Heart right ventricle (tissue), 16 donors: ENCODE measurements at regions not wholly inside any gene's neighbourhood (a gene's known extent, or its start where the extent isn't known, plus 50 kb on each side); places are given as distances from the start of the nearest gene placed in this dataset.

Experiments used
- ATAC-seq, 8 donors: fragments of 200-7000 bp; cut with Tn5 transposase; one replicate each; pipeline ENCODE4 v1.9.1; 2020; ENCODE audit warnings: mild to moderate bottlenecking in 8 of 8, moderate library complexity in 8 of 8, moderate number of reproducible peaks in 1 of 8
- DNase-seq, 2 donors: peaks; one replicate each; pipeline ENCODE4 v3.0.0-alpha.2; 2020
- H3K27ac ChIP-seq, 10 donors: fragments of 200-600 bp; sonication (generic) in 2 of 10; one replicate each; pipeline versions ENCODE4 v1.5.0 to v1.8.0; 2020 to 2022; ENCODE audit warnings: mild to moderate bottlenecking in 3 of 10
- H3K27me3 ChIP-seq, 7 donors: fragments of 200-600 bp; one replicate each; pipeline ENCODE4 v1.8.0; 2021 to 2022; ENCODE audit warnings: mild to moderate bottlenecking in 2 of 7
- H3K36me3 ChIP-seq, 9 donors: fragments of 200-600 bp; sonication (generic) in 1 of 9; one replicate each; pipeline versions ENCODE4 v1.5.0 to v1.8.0; 2020 to 2022; ENCODE audit warnings: mild to moderate bottlenecking in 2 of 9
- H3K4me1 ChIP-seq, 9 donors: fragments of 200-600 bp; sonication (generic) in 1 of 9; one replicate each; pipeline versions ENCODE4 v1.5.0 to v1.8.0; 2020 to 2022; ENCODE audit warnings: mild to moderate bottlenecking in 4 of 9
- H3K4me3 ChIP-seq, 10 donors: fragments of 200-600 bp; sonication (generic) in 2 of 10; one replicate each; pipeline versions ENCODE4 v1.5.0 to v1.8.0; 2020 to 2022; ENCODE audit warnings: mild to moderate bottlenecking in 7 of 10, moderate library complexity in 2 of 10
- H3K9me3 ChIP-seq, 11 donors: fragments of 200-600 bp in 10 of 11; sonication (generic) in 2 of 11; one replicate each; pipeline versions ENCODE4 v1.5.0 to v1.8.0; 2013 to 2022; ENCODE audit warnings: mild to moderate bottlenecking in 2 of 11, control low read depth in 1 of 11, moderate library complexity in 1 of 11
- WGBS, 2 donors: extraction: QIAGEN DNeasy Blood & Tissue Kit; methylation state at CpG; one replicate each; pipeline ENCODE4 v1.1.7; 2013; ENCODE audit warnings: inconsistent platforms in 1 of 2; 5-methylcytosine and 5-hydroxymethylcytosine counted together
- intact Hi-C, 10 donors: fragments of 100-400 bp; cut with DNase I; formaldehyde crosslinking; loops; one replicate each; pipeline versions ENCODE4 v1.11.1 to v1.14.2; 2022
- TF ChIP-seq, protein P1 (sequence below), 9 donors: fragments of 200-600 bp; sonication (generic) in 2 of 9; IDR thresholded peaks; one replicate each; pipeline versions ENCODE4 v1.5.0 to v1.8.0; 2021 to 2022; ENCODE audit warnings: antibody characterized with exemption in 9 of 9, mild to moderate bottlenecking in 5 of 9, moderate library complexity in 1 of 9
- donor health status: Arrhythmogenic right ventricular cardiomyopathy.
- donor health status: ischemic (EF 13 %, LVEDD 7.1; RV severe dilation, severe dysfunction).
- donor health status: healthy with polysubstance abuse.
- donor health status: DM: no; HTN: yes; CAD: no.
- donor health status: DM: no; HTN: no; CAD: no.
- donor health status: ischemic (EF 25% LVEDD 6.9; RV normal size, moderate dysfunction).
- donor health status: ischemic (EF 25% LVEDD 5.7; RV mildly dilated, moderate dysfunction).
- donor health status: healthy.
- donor health status: DM: yes; HTN: yes; CAD: no.
- donor health status: Ischemic cardiomyopathy.
- donor health status: ischemic (EF 35%, LVEDD 5.7; RV mildly dilated, moderate dysfunction).
- donor health status: nonischemic (EF 11% LVEDD 7.7; RV severe dilation, severe dysfunction).
- donor health status: DM: yes; HTN: yes; CAD: no.
- donor health status: PGD.
- donor health status: ischemic (EF 29% LVEDD 5.4; RV normal size, mild dysfunction).
- donor health status: nonischemic (EF 23%, LVEDD 6.1; RV moderate dilation, normal function).

DNA sequence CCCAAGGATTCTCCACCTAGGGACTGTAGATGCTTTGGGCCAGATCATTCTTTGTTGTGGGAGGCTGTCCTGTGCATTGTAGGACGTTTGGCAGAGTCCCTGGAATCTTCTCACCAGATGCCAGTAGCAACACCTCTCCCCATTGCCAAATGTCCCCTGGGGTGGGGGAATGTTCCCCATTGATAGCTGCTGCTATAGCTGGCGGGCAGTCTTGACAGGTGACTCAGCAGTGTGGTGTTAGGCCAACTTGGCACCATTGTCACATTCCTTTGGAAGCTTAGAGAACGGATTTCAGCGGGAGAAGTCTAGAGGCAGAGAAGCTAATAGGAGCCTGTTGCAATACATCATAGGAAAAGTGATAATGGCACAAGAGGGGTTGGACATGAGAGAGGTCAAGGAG, 495.7 kb upstream of the SMIM21 start:
- no peak overlapping the region for H3K4me3 ChIP-seq
- TF ChIP-seq, protein P1, sequence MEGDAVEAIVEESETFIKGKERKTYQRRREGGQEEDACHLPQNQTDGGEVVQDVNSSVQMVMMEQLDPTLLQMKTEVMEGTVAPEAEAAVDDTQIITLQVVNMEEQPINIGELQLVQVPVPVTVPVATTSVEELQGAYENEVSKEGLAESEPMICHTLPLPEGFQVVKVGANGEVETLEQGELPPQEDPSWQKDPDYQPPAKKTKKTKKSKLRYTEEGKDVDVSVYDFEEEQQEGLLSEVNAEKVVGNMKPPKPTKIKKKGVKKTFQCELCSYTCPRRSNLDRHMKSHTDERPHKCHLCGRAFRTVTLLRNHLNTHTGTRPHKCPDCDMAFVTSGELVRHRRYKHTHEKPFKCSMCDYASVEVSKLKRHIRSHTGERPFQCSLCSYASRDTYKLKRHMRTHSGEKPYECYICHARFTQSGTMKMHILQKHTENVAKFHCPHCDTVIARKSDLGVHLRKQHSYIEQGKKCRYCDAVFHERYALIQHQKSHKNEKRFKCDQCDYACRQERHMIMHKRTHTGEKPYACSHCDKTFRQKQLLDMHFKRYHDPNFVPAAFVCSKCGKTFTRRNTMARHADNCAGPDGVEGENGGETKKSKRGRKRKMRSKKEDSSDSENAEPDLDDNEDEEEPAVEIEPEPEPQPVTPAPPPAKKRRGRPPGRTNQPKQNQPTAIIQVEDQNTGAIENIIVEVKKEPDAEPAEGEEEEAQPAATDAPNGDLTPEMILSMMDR (IDR thresholded peaks at IDR 0.05), result no peak
- H3K4me1 ChIP-seq, result peaks cover 0 to 10% (median 4%) of the 10 kb centered on the region in 9 donors
- peak; percentile 95 to 100 (median 99) for ATAC-seq
- no peaks in the 10 kb centered on the region for H3K36me3 ChIP-seq
- peak overlapping the region in 2 of 10 donors; percentile 10 to 57 for H3K27ac ChIP-seq
- intact Hi-C loops, result no loop called here
- 12 to 17% methylated on average over 4 of the region's 4 CpGs for WGBS, 2 donors
- no peaks in the 10 kb centered on the region for H3K27me3 ChIP-seq
- peak; percentile 61 to 83 for DNase-seq
- no peaks in the 10 kb centered on the region for H3K9me3 ChIP-seq

DNA sequence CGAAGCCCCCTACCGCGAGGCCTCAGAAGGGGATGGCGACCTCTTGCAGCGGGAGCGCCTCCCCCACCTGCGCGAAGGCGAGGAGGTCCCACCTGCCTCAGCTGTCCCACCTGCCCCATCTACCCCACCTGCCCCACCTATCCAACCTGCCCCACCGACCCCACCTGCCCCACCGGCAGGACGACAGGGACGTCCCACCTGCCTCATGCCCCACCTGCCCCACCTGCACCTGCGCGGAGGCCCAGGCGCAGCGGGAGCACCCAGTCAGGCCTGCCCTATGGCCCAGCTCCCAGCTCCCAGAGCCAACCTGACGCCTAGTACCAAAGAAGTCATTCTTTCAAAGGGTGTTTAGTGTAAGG, 489.1 kb upstream of the SMIM21 start:
- Histone ChIP-seq H3K9me3 (no peaks in the 10 kb centered on the region), H3K27ac (no peak overlapping the region), H3K4me3 (peak overlapping the region in 9 of 10 donors; percentile 31 to 55 (median 46)), H3K27me3 (peaks cover 0 to 20% (median 12%) of the 10 kb centered on the region in 7 donors), H3K4me1 (peaks cover 0 to 3% (median 0%) of the 10 kb centered on the region in 9 donors), H3K36me3 (no peaks in the 10 kb centered on the region)
- no peak for DNase-seq
- WGBS, 2 donors, result 27 to 30% methylated on average over 17 to 18 of the region's 18 CpGs
- ATAC-seq, result peak in 2 of 8 donors; percentile 13 to 65
- intact Hi-C loops, result no loop called here
- TF ChIP-seq, protein P1 (IDR thresholded peaks at IDR 0.05), result no peak

DNA sequence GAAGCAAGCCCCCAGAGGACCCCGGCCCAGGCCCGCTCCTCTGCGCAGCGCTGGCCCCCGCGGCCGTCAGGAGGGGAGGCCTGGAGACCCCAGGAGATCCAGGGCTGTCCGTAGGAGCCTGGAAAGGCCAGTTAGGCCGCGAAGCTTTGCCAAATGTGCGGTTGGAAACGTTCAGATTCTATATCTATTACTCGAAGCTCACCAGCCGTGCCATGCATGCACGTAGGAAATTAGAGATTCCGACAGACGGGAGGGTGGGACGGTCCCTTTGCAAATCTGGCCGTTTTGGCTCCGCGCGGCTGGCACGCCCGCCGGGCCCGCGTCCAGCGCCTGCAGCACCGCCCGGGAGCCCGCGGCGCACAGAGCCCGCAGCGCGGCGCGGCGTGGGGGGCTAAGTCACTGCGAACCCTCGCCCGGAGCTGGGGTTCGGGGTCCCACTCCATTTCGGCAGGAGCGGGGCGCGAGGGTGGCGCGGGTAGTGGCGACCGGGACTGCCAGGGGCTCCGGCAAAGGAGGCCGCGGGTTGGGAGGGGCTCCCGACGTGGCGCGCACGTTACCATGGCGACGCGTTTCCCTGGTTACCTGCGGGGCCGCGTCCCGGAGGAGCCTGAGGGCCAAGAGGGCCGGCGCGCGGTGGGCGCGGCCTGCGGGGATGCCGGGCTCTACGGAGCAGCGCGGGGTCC, 488.6 kb upstream of the SMIM21 start:
- peaks cover 0 to 20% (median 12%) of the 10 kb centered on the region in 7 donors for H3K27me3 ChIP-seq
- TF ChIP-seq, protein P1 (IDR thresholded peaks at IDR 0.05), result no peak
- peak overlapping the region in 9 of 10 donors; percentile 31 to 55 (median 46) for H3K4me3 ChIP-seq
- H3K36me3 ChIP-seq, result no peaks in the 10 kb centered on the region
- ATAC-seq (peak in 3 of 8 donors; percentile 38 to 62 (median 60)), DNase-seq (peak in 1 of 2 donors; percentile 34)
- H3K4me1 ChIP-seq, result peaks cover 0 to 3% (median 0%) of the 10 kb centered on the region in 9 donors
- H3K27ac ChIP-seq, result no peak overlapping the region
- no peaks in the 10 kb centered on the region for H3K9me3 ChIP-seq
- intact Hi-C loops, result no loop called here
- WGBS, 2 donors, result 3% methylated on average over 69 to 77 of the region's 77 CpGs

DNA sequence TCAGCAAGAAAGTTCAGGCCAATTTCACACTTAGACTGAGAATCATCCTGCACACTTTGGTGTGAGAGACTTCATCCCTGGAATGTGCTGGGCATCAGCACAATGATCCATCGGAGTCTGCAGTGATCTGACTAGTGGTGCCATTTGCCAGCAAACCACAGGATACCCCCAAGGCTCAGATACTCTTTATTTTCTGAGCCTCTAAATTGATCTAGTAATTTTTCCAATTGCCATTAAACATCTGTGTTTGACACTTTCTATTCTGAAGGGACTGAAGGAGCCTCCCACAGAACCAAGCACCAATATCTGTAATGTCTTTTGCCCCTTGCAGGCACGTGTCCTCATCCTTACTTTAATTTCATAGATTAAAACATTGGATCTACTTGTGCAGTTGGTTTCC, 485.3 kb upstream of the SMIM21 start:
- Histone ChIP-seq H3K27me3 (peaks cover 0 to 20% (median 12%) of the 10 kb centered on the region in 7 donors), H3K4me1 (peaks cover 0 to 3% (median 0%) of the 10 kb centered on the region in 9 donors), H3K27ac (no peak overlapping the region), H3K36me3 (no peaks in the 10 kb centered on the region), H3K9me3 (no peaks in the 10 kb centered on the region), H3K4me3 (no peak overlapping the region)
- intact Hi-C loops, result no loop called here
- TF ChIP-seq, protein P1 (IDR thresholded peaks at IDR 0.05), result no peak
- DNase-seq (no peak), ATAC-seq (no peak)
- 36 to 42% methylated on average over 2 of the region's 2 CpGs for WGBS, 2 donors
